ENCODE measurements at regions not wholly inside any gene's neighbourhood (a gene's known extent, or its start where the extent isn't known, plus 50 kb on each side); places are given as distances from the start of the nearest gene placed in this dataset.

DNA sequence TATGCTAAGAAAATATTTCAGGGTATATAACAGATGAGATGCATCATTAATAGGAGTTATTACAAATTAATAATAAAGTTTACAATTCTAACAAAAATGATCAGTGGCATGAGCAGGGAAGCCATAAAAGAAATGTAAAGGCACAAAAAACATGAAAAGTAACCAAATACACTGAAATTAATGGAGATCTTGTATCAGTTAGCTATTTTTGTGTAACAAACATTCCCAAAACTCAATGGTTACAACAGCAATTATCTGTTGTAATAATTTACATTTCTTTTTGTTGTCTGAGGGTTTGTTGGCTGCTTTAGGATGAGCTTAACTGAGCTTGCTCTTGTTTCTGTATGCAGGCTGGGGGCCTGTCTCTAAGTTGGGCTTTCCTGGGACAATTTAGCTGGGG lies 104.3 kb upstream of the AHI1 start:
- Histone ChIP-seq H4K20me1 (ENCODE audit: control insufficient read depth, insufficient read depth, low read length, poor library complexity, severe bottlenecking) (no peaks in the 10 kb centered on the region), H3K9me3 (ENCODE audit: control extremely low read depth in 1 of 3, control insufficient read depth in 2 of 3, insufficient read depth in 1 of 3, low read length in 2 of 3) (peaks cover 0 to 7% (median 0%) of the 10 kb centered on the region in 3 donors), H3K9ac (ENCODE audit: low read length) (no peak overlapping the region), H3K27ac (ENCODE audit: low read length in 2 of 2) (no peak overlapping the region), H3K4me3 (ENCODE audit: control extremely low read depth in 1 of 5, extremely low read depth in 1 of 5, insufficient read depth in 1 of 5, low read depth in 2 of 5, low read length in 4 of 5) (no peak overlapping the region), H2AFZ (ENCODE audit: insufficient read depth, low read depth, low read length, poor library complexity, severe bottlenecking) (no peak overlapping the region), H3K79me2 (ENCODE audit: control insufficient read depth, insufficient read depth, low read length) (no peaks in the 10 kb centered on the region), H3K4me2 (replicated peaks; ENCODE audit: low read depth, low read length, poor library complexity, severe bottlenecking) (no peak overlapping the region), H3K27me3 (replicated peaks in 1 of 4; ENCODE audit: control extremely low read depth in 1 of 4, control insufficient read depth in 3 of 4, insufficient read depth in 4 of 4, low read length in 3 of 4) (no peaks in the 10 kb centered on the region), H3K36me3 (replicated peaks in 1 of 2; ENCODE audit: control extremely low read depth in 1 of 2, control insufficient read depth in 1 of 2, extremely low read depth in 1 of 2, insufficient read depth in 2 of 2, low read length in 1 of 2) (no peaks in the 10 kb centered on the region), H3K4me1 (ENCODE audit: control insufficient read depth in 2 of 2, insufficient read depth in 2 of 2, low read length in 2 of 2) (no peaks in the 10 kb centered on the region)
- intact Hi-C loops (cut with micrococcal nuclease): no loop called here
- no peak overlapping the region for H3K27ac Mint-ChIP-seq
- H3K4me1 Mint-ChIP-seq: no peaks in the 10 kb centered on the region
- no peak for ATAC-seq (ENCODE audit: low read depth)
- H3K9me3 Mint-ChIP-seq (ENCODE audit: insufficient read depth): peaks cover 3% of the 10 kb centered on the region
- ChIA-PET CTCF (interaction anchor here (0.7 kb wide), 1 partner anchor 151 kb away, joined by 3 read pairs; no protein-coding TSS in a partner anchor), POLR2A (no interaction called here)
- TF ChIP-seq EZH2 (IDR thresholded peaks at IDR 0.05; ENCODE audit: borderline replicate concordance, insufficient read depth, low read depth, low read length, poor library complexity, severe bottlenecking): no peak
- TF ChIP-seq, protein P1, sequence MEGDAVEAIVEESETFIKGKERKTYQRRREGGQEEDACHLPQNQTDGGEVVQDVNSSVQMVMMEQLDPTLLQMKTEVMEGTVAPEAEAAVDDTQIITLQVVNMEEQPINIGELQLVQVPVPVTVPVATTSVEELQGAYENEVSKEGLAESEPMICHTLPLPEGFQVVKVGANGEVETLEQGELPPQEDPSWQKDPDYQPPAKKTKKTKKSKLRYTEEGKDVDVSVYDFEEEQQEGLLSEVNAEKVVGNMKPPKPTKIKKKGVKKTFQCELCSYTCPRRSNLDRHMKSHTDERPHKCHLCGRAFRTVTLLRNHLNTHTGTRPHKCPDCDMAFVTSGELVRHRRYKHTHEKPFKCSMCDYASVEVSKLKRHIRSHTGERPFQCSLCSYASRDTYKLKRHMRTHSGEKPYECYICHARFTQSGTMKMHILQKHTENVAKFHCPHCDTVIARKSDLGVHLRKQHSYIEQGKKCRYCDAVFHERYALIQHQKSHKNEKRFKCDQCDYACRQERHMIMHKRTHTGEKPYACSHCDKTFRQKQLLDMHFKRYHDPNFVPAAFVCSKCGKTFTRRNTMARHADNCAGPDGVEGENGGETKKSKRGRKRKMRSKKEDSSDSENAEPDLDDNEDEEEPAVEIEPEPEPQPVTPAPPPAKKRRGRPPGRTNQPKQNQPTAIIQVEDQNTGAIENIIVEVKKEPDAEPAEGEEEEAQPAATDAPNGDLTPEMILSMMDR (IDR thresholded peaks at IDR 0.05): no peak
- no peak overlapping the region for H3K4me3 Mint-ChIP-seq
- H3K27me3 Mint-ChIP-seq: no peaks in the 10 kb centered on the region
- DNase-seq: no peak

DNA sequence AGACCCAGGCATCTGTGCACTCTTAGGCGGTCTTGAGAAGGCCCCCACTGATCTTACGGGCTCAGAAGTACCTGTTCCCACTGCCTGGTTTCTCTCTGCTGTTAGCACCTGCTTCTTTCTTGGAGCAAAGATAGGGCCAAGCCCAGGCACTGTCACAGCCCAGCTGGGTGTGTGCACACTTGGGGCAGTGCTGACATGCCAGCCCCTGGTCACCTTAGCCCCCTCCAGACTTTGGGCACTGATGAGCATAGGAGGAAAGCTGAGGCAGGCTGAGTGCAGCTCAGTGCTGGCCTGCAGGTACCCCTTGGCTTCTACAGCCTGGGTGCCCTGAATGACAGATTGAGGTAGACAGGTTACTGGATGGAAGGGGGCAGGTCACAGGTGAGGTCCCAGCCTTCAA lies 105.7 kb upstream of the AHI1 start:
- intact Hi-C loops (cut with micrococcal nuclease): no loop called here
- DNase-seq (no peak), ATAC-seq (ENCODE audit: low read depth) (no peak)
- Mint-ChIP-seq H3K4me3 (no peak overlapping the region), H3K4me1 (no peaks in the 10 kb centered on the region), H3K9me3 (ENCODE audit: insufficient read depth) (peaks cover 3% of the 10 kb centered on the region), H3K27ac (no peak overlapping the region), H3K27me3 (no peaks in the 10 kb centered on the region)
- ChIA-PET CTCF (no interaction called here), POLR2A (no interaction called here)
- Histone ChIP-seq H3K36me3 (replicated peaks in 1 of 2; ENCODE audit: control extremely low read depth in 1 of 2, control insufficient read depth in 1 of 2, extremely low read depth in 1 of 2, insufficient read depth in 2 of 2, low read length in 1 of 2) (no peaks in the 10 kb centered on the region), H3K79me2 (ENCODE audit: control insufficient read depth, insufficient read depth, low read length) (no peaks in the 10 kb centered on the region), H3K9me3 (ENCODE audit: control extremely low read depth in 1 of 3, control insufficient read depth in 2 of 3, insufficient read depth in 1 of 3, low read length in 2 of 3) (peaks cover 0 to 7% (median 0%) of the 10 kb centered on the region in 3 donors), H3K27me3 (replicated peaks in 1 of 4; ENCODE audit: control extremely low read depth in 1 of 4, control insufficient read depth in 3 of 4, insufficient read depth in 4 of 4, low read length in 3 of 4) (no peaks in the 10 kb centered on the region), H3K9ac (ENCODE audit: low read length) (no peak overlapping the region), H3K4me3 (ENCODE audit: control extremely low read depth in 1 of 5, extremely low read depth in 1 of 5, insufficient read depth in 1 of 5, low read depth in 2 of 5, low read length in 4 of 5) (no peak overlapping the region), H3K27ac (ENCODE audit: low read length in 2 of 2) (no peak overlapping the region), H2AFZ (ENCODE audit: insufficient read depth, low read depth, low read length, poor library complexity, severe bottlenecking) (no peak overlapping the region), H4K20me1 (ENCODE audit: control insufficient read depth, insufficient read depth, low read length, poor library complexity, severe bottlenecking) (no peaks in the 10 kb centered on the region), H3K4me2 (replicated peaks; ENCODE audit: low read depth, low read length, poor library complexity, severe bottlenecking) (no peak overlapping the region), H3K4me1 (ENCODE audit: control insufficient read depth in 2 of 2, insufficient read depth in 2 of 2, low read length in 2 of 2) (no peaks in the 10 kb centered on the region)
- no peak for TF ChIP-seq EZH2 (IDR thresholded peaks at IDR 0.05; ENCODE audit: borderline replicate concordance, insufficient read depth, low read depth, low read length, poor library complexity, severe bottlenecking)
- TF ChIP-seq, protein P1 (IDR thresholded peaks at IDR 0.05): no peak
- 98% methylated on average over 2 of the region's 2 CpGs for WGBS (ENCODE audit: insufficient coverage)

Data from B cell (primary cell).